Prostate gland (tissue), 2 donors: ENCODE measurements at regions not wholly inside any gene's neighbourhood (a gene's known extent, or its start where the extent isn't known, plus 50 kb on each side); places are given as distances from the start of the nearest gene placed in this dataset.

ENCODE experiments used
- POLR2A ChIP-seq: fragments of 450-650 bp; IDR thresholded peaks from one replicate; pipeline ENCODE4 v1.6.1; 2016; ENCODE audit warnings: antibody characterized with exemption, mild to moderate bottlenecking
- POLR2AphosphoS5 ChIP-seq: sonication (generic); formaldehyde crosslinking; IDR thresholded peaks from one replicate; pipeline ENCODE4 v1.6.1; 2017; ENCODE audit warnings: antibody characterized with exemption
- TF ChIP-seq, protein P1 (sequence below), 4 experiments: fragments of 200-600 bp in 2 of 4; fragments of 450-650 bp in 2 of 4; sonication (generic) in 2 of 4; IDR thresholded peaks; 1 replicate in 3 of 4; 2 replicates in 1 of 4; pipeline ENCODE4 v1.5.1; 2016 to 2019; ENCODE audit warnings: antibody characterized with exemption in 4 of 4, mild to moderate bottlenecking in 2 of 4, moderate library complexity in 2 of 4

GRCh38 chr6:20013066-20013861 is 176.1 kb downstream of the ID4 start:
- TF ChIP-seq, protein P1, sequence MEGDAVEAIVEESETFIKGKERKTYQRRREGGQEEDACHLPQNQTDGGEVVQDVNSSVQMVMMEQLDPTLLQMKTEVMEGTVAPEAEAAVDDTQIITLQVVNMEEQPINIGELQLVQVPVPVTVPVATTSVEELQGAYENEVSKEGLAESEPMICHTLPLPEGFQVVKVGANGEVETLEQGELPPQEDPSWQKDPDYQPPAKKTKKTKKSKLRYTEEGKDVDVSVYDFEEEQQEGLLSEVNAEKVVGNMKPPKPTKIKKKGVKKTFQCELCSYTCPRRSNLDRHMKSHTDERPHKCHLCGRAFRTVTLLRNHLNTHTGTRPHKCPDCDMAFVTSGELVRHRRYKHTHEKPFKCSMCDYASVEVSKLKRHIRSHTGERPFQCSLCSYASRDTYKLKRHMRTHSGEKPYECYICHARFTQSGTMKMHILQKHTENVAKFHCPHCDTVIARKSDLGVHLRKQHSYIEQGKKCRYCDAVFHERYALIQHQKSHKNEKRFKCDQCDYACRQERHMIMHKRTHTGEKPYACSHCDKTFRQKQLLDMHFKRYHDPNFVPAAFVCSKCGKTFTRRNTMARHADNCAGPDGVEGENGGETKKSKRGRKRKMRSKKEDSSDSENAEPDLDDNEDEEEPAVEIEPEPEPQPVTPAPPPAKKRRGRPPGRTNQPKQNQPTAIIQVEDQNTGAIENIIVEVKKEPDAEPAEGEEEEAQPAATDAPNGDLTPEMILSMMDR (IDR thresholded peaks at IDR 0.05) = no peak
- TF ChIP-seq POLR2A (no peak), POLR2AphosphoS5 (no peak)
